ENCODE measurements at regions not wholly inside any gene's neighbourhood (a gene's known extent, or its start where the extent isn't known, plus 50 kb on each side); places are given as distances from the start of the nearest gene placed in this dataset.

DNA sequence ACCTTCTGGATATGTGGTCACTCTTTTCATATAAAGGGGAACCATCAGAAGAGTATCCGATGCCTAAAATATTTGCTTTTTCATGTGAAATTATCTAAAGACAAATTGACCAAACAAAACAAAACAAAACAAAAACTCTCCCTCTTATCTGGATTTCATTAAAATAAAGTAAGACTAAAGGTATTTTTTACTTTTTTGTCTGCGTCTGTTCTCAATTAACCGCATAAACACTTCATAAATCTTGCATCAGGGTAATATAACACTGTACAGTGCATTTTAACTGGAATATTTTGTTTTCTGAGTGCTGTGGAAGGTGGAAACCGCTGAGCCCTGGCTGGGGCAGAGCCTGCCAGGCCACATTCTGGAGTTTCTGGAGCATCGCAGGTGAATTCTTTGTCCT is 234.1 kb upstream of the ZFP64 start:
- Histone ChIP-seq H2AFZ (ENCODE audit: low read depth, low read length, poor library complexity, severe bottlenecking) (no peak overlapping the region), H3K4me3 (replicated peaks in 1 of 2; ENCODE audit: low read depth in 1 of 2, low read length in 2 of 2) (no peak overlapping the region), H3K27me3 (ENCODE audit: insufficient read depth, low read length) (no peaks in the 10 kb centered on the region), H3K4me2 (ENCODE audit: low read length) (no peak overlapping the region), H3K79me2 (ENCODE audit: insufficient read depth, low read length) (no peaks in the 10 kb centered on the region), H3K36me3 (ENCODE audit: control insufficient read depth in 1 of 2, insufficient read depth in 2 of 2, low read length in 2 of 2) (no peaks in the 10 kb centered on the region), H3K27ac (ENCODE audit: low read depth, low read length) (no peak overlapping the region), H3K9me2 (ENCODE audit: insufficient read depth) (no peaks in the 10 kb centered on the region), H3K9me3 (ENCODE audit: control insufficient read depth in 1 of 2, insufficient read depth in 1 of 2, low read depth in 1 of 2, low read length in 2 of 2) (peaks cover 0 to 3% of the 10 kb centered on the region in 2 experiments; a peak in 1 of 4 replicates), H4K20me1 (ENCODE audit: insufficient read depth) (no peaks in the 10 kb centered on the region), H3K9ac (ENCODE audit: low read length) (no peak overlapping the region), H3K4me1 (ENCODE audit: control insufficient read depth in 1 of 2, insufficient read depth in 2 of 2, low read length in 2 of 2) (no peaks in the 10 kb centered on the region)
- intact Hi-C loops (cut with micrococcal nuclease): no loop called here
- DNase-seq (ENCODE audit: low read depth, low spot score): no peak
- ChIA-PET POLR2A (no interaction called here), CTCF (no interaction called here), RAD21 (ENCODE audit: low non-redundant PET in 1 of 2, low total read pairs in 2 of 2, uncharacterized antibody in 2 of 2, unreplicated experiment in 2 of 2) (no interaction called here)
- no peak for TF ChIP-seq JUND (IDR thresholded peaks at IDR 0.05)
- TF ChIP-seq, protein P1, sequence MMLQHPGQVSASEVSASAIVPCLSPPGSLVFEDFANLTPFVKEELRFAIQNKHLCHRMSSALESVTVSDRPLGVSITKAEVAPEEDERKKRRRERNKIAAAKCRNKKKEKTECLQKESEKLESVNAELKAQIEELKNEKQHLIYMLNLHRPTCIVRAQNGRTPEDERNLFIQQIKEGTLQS (IDR thresholded peaks at IDR 0.05): no peak
- no peak for TF ChIP-seq YY1 (IDR thresholded peaks at IDR 0.05; ENCODE audit: extremely low read depth, insufficient replicate concordance, low read depth, low read length)
- no peak for TF ChIP-seq ZNF274 (IDR thresholded peaks at IDR 0.05; ENCODE audit: low read depth, low read length)
- TF ChIP-seq EZH2 (IDR thresholded peaks at IDR 0.05): no peak
- TF ChIP-seq POLR2A (IDR thresholded peaks at IDR 0.05; ENCODE audit: borderline replicate concordance, extremely low read depth, insufficient read depth, insufficient read length): no peak
- no peak for TF ChIP-seq POLR2AphosphoS5 (IDR thresholded peaks at IDR 0.05; ENCODE audit: low read depth, low read length)
- TF ChIP-seq ELF1 (IDR thresholded peaks at IDR 0.05; ENCODE audit: borderline replicate concordance, low read depth): no peak
- no peak for TF ChIP-seq RAD21 (IDR thresholded peaks at IDR 0.05; ENCODE audit: low read depth)
- TF ChIP-seq EGR1 (IDR thresholded peaks at IDR 0.05; ENCODE audit: low read depth): no peak
- TF ChIP-seq, protein P2, sequence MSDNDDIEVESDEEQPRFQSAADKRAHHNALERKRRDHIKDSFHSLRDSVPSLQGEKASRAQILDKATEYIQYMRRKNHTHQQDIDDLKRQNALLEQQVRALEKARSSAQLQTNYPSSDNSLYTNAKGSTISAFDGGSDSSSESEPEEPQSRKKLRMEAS (IDR thresholded peaks at IDR 0.05): no peak
- no peak for TF ChIP-seq SP1 (IDR thresholded peaks at IDR 0.05; ENCODE audit: low read depth)
- TF ChIP-seq, protein P3, sequence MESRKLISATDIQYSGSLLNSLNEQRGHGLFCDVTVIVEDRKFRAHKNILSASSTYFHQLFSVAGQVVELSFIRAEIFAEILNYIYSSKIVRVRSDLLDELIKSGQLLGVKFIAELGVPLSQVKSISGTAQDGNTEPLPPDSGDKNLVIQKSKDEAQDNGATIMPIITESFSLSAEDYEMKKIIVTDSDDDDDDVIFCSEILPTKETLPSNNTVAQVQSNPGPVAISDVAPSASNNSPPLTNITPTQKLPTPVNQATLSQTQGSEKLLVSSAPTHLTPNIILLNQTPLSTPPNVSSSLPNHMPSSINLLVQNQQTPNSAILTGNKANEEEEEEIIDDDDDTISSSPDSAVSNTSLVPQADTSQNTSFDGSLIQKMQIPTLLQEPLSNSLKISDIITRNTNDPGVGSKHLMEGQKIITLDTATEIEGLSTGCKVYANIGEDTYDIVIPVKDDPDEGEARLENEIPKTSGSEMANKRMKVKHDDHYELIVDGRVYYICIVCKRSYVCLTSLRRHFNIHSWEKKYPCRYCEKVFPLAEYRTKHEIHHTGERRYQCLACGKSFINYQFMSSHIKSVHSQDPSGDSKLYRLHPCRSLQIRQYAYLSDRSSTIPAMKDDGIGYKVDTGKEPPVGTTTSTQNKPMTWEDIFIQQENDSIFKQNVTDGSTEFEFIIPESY (IDR thresholded peaks at IDR 0.05; ENCODE audit: extremely low read depth, insufficient replicate concordance, low read length): no peak
- no peak for TF ChIP-seq FOSL1 (IDR thresholded peaks at IDR 0.05; ENCODE audit: low read depth)
- no peak for TF ChIP-seq ZFX (IDR thresholded peaks at IDR 0.05)
- TF ChIP-seq CEBPB (IDR thresholded peaks at IDR 0.05; ENCODE audit: low read depth): no peak
- TF ChIP-seq EZH2phosphoT487 (IDR thresholded peaks at IDR 0.05; ENCODE audit: borderline replicate concordance): no peak
- ATAC-seq: no peak
- BruUV-seq (replicated peaks): no TSS peak

Data from HCT116 (cell line).